Liver (tissue), 8 donors: ENCODE measurements at regions not wholly inside any gene's neighbourhood (a gene's known extent, or its start where the extent isn't known, plus 50 kb on each side); places are given as distances from the start of the nearest gene placed in this dataset.

ENCODE experiments used
- DNase-seq: peaks from one replicate; pipeline ENCODE4 v3.0.0-alpha.2; 2017; ENCODE audit warnings: low spot score
- H3K27ac ChIP-seq, 2 donors: one replicate each; pipeline ENCODE4 v1.7.0; 2013; ENCODE audit warnings: inconsistent platforms in 2 of 2, low read length in 2 of 2, control low read depth in 1 of 2, low read depth in 1 of 2, mild to moderate bottlenecking in 1 of 2
- H3K27me3 ChIP-seq, 4 donors: one replicate each; pipeline versions ENCODE4 v1.6.1 to v1.7.0; 2013; ENCODE audit warnings: low read length in 3 of 4, inconsistent platforms in 1 of 4, mild to moderate bottlenecking in 1 of 4, moderate library complexity in 1 of 4; ENCODE audit not compliant: control insufficient read depth in 4 of 4, insufficient read depth in 4 of 4
- H3K36me3 ChIP-seq, 4 donors: one replicate each; pipeline versions ENCODE4 v1.6.1 to v1.7.0; 2013; ENCODE audit warnings: low read length in 3 of 4, mild to moderate bottlenecking in 3 of 4, low read depth in 1 of 4, moderate library complexity in 1 of 4; ENCODE audit not compliant: control insufficient read depth in 4 of 4, insufficient read depth in 3 of 4
- H3K4me1 ChIP-seq, 4 donors: one replicate each; pipeline versions ENCODE4 v1.6.1 to v1.7.0; 2013; ENCODE audit warnings: low read length in 3 of 4, mild to moderate bottlenecking in 3 of 4, moderate library complexity in 1 of 4; ENCODE audit not compliant: control insufficient read depth in 4 of 4, insufficient read depth in 4 of 4
- H3K4me3 ChIP-seq, 3 donors: one replicate each; pipeline versions ENCODE4 v1.6.1 to v1.7.0; 2013; ENCODE audit warnings: low read length in 3 of 3, control low read depth in 1 of 3, low read depth in 1 of 3, mild to moderate bottlenecking in 1 of 3
- H3K9ac ChIP-seq, 2 donors: one replicate each; pipeline ENCODE4 v1.7.0; 2013; ENCODE audit warnings: low read length in 2 of 2, mild to moderate bottlenecking in 2 of 2, moderate library complexity in 2 of 2, control low read depth in 1 of 2, low read depth in 1 of 2
- H3K9me3 ChIP-seq, 4 donors: one replicate each; pipeline versions ENCODE4 v1.6.1 to v1.7.0; 2013; ENCODE audit warnings: low read length in 3 of 4; ENCODE audit not compliant: control insufficient read depth in 4 of 4
- ATF3 ChIP-seq: IDR thresholded peaks from 2 replicates; pipeline ENCODE4 v1.6.1; 2016; ENCODE audit warnings: antibody characterized with exemption
- CTCF ChIP-seq: fragments of 150-350 bp; IDR thresholded peaks from 2 replicates; pipeline ENCODE4 v1.5.1; 2017; ENCODE audit warnings: improper control_type of control experiment, low read depth, low read length; ENCODE audit not compliant: missing input control
- EGR1 ChIP-seq, 2 donors: IDR thresholded peaks; 2 replicates each; pipeline ENCODE4 v1.6.1; 2016 to 2018; ENCODE audit warnings: antibody characterized with exemption in 2 of 2, low read depth in 2 of 2
- FOXA1 ChIP-seq: IDR thresholded peaks from 2 replicates; pipeline ENCODE4 v1.6.1; 2016; ENCODE audit warnings: antibody characterized with exemption
- GABPA ChIP-seq, 2 donors: IDR thresholded peaks in 1 of 2; conservative IDR thresholded peaks in 1 of 2; 2 replicates each; pipeline ENCODE4 v1.6.1; 2016; ENCODE audit warnings: antibody characterized with exemption in 2 of 2, mild to moderate bottlenecking in 1 of 2, moderate library complexity in 1 of 2
- HNF4A ChIP-seq, 2 donors: conservative IDR thresholded peaks; 2 replicates each; pipeline ENCODE4 v1.6.1; 2016; ENCODE audit warnings: antibody characterized with exemption in 2 of 2, mild to moderate bottlenecking in 2 of 2
- JUND ChIP-seq, 2 donors: IDR thresholded peaks; 2 replicates each; pipeline ENCODE4 v1.6.1; 2016; ENCODE audit warnings: antibody characterized with exemption in 2 of 2
- RAD21 ChIP-seq, 2 donors: IDR thresholded peaks; 2 replicates each; pipeline ENCODE4 v1.6.1; 2016; ENCODE audit warnings: antibody characterized with exemption in 2 of 2, mild to moderate bottlenecking in 2 of 2
- REST ChIP-seq: IDR thresholded peaks from 2 replicates; pipeline ENCODE4 v1.6.1; 2016; ENCODE audit warnings: antibody characterized with exemption, mild to moderate bottlenecking
- RXRA ChIP-seq, 2 donors: IDR thresholded peaks; 2 replicates each; pipeline ENCODE4 v1.6.1; 2017 to 2018; ENCODE audit warnings: antibody characterized with exemption in 2 of 2, mild to moderate bottlenecking in 1 of 2
- SP1 ChIP-seq: IDR thresholded peaks from 2 replicates; pipeline ENCODE4 v1.6.1; 2018; ENCODE audit warnings: antibody characterized with exemption, mild to moderate bottlenecking
- YY1 ChIP-seq: IDR thresholded peaks from 2 replicates; pipeline ENCODE4 v1.6.1; 2016; ENCODE audit warnings: antibody characterized with exemption, mild to moderate bottlenecking
- ZBTB33 ChIP-seq: IDR thresholded peaks from 2 replicates; pipeline ENCODE4 v1.6.1; 2016; ENCODE audit warnings: antibody characterized with exemption
- WGBS: extraction: QIAGEN DNeasy Blood & Tissue Kit; methylation state at CpG from one replicate; pipeline ENCODE4 v1.1.7; 2013; 5-methylcytosine and 5-hydroxymethylcytosine counted together
- TF ChIP-seq, protein P1 (sequence below): IDR thresholded peaks from 2 replicates; pipeline ENCODE4 v1.6.1; 2016; ENCODE audit warnings: antibody characterized with exemption
- donor health status: healthy.
- donor health status: healthy.
- donor health status: healthy.
- donor health status: healthy.
- donor health status: healthy.

GRCh38 chr11:8745431-8746253 is 63.0 kb downstream of the RPL27A start:
- WGBS: 93% methylated on average over 6 of the region's 6 CpGs
- no peak for DNase-seq
- no peak overlapping the region for H3K9ac ChIP-seq
- no peak overlapping the region for H3K27ac ChIP-seq
- H3K9me3 ChIP-seq: no peaks in the 10 kb centered on the region
- H3K4me3 ChIP-seq: no peak overlapping the region
- TF ChIP-seq RAD21 (IDR thresholded peaks at IDR 0.05): no peak
- no peak for TF ChIP-seq CTCF
- TF ChIP-seq GABPA (IDR thresholded peaks at IDR 0.05 in 1 of 2, conservative IDR thresholded peaks at IDR 0.05 in 1 of 2): no peak
- TF ChIP-seq, protein P1, sequence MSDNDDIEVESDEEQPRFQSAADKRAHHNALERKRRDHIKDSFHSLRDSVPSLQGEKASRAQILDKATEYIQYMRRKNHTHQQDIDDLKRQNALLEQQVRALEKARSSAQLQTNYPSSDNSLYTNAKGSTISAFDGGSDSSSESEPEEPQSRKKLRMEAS: no peak
- no peak for TF ChIP-seq SP1
- no peak for TF ChIP-seq HNF4A (conservative IDR thresholded peaks at IDR 0.05)
- no peak for TF ChIP-seq ATF3
- no peak for TF ChIP-seq ZBTB33
- TF ChIP-seq FOXA1: no peak
- TF ChIP-seq REST: no peak
- TF ChIP-seq YY1: no peak
- TF ChIP-seq JUND (IDR thresholded peaks at IDR 0.05): no peak
- TF ChIP-seq RXRA (IDR thresholded peaks at IDR 0.05): no peak
- TF ChIP-seq EGR1 (IDR thresholded peaks at IDR 0.05; ENCODE audit: low read depth in 2 of 2): no peak
- no peaks in the 10 kb centered on the region for H3K27me3 ChIP-seq
- no peaks in the 10 kb centered on the region for H3K36me3 ChIP-seq
- H3K4me1 ChIP-seq: peaks cover 3 to 26% (median 16%) of the 10 kb centered on the region in 4 donors
